Heart right ventricle (tissue), 16 donors: ENCODE measurements at regions not wholly inside any gene's neighbourhood (a gene's known extent, or its start where the extent isn't known, plus 50 kb on each side); places are given as distances from the start of the nearest gene placed in this dataset.
"Not testable (repeated sequence)": the region's sequence is repeated elsewhere in the genome, so short reads cannot be mapped to it uniquely, and the experiment has no call there.

Experiments
- ATAC-seq, 8 donors: fragments of 200-7000 bp; cut with Tn5 transposase; one replicate each; pipeline ENCODE4 v1.9.1; 2020; ENCODE audit warnings: mild to moderate bottlenecking in 8 of 8, moderate library complexity in 8 of 8, moderate number of reproducible peaks in 1 of 8
- DNase-seq, 2 donors: peaks; one replicate each; pipeline ENCODE4 v3.0.0-alpha.2; 2020
- H3K27ac ChIP-seq, 10 donors: fragments of 200-600 bp; sonication (generic) in 2 of 10; one replicate each; pipeline versions ENCODE4 v1.5.0 to v1.8.0; 2020 to 2022; ENCODE audit warnings: mild to moderate bottlenecking in 3 of 10
- H3K27me3 ChIP-seq, 7 donors: fragments of 200-600 bp; one replicate each; pipeline ENCODE4 v1.8.0; 2021 to 2022; ENCODE audit warnings: mild to moderate bottlenecking in 2 of 7
- H3K36me3 ChIP-seq, 9 donors: fragments of 200-600 bp; sonication (generic) in 1 of 9; one replicate each; pipeline versions ENCODE4 v1.5.0 to v1.8.0; 2020 to 2022; ENCODE audit warnings: mild to moderate bottlenecking in 2 of 9
- H3K4me1 ChIP-seq, 9 donors: fragments of 200-600 bp; sonication (generic) in 1 of 9; one replicate each; pipeline versions ENCODE4 v1.5.0 to v1.8.0; 2020 to 2022; ENCODE audit warnings: mild to moderate bottlenecking in 4 of 9
- H3K4me3 ChIP-seq, 10 donors: fragments of 200-600 bp; sonication (generic) in 2 of 10; one replicate each; pipeline versions ENCODE4 v1.5.0 to v1.8.0; 2020 to 2022; ENCODE audit warnings: mild to moderate bottlenecking in 7 of 10, moderate library complexity in 2 of 10
- H3K9me3 ChIP-seq, 11 donors: fragments of 200-600 bp in 10 of 11; sonication (generic) in 2 of 11; one replicate each; pipeline versions ENCODE4 v1.5.0 to v1.8.0; 2013 to 2022; ENCODE audit warnings: mild to moderate bottlenecking in 2 of 11, control low read depth in 1 of 11, moderate library complexity in 1 of 11
- WGBS, 2 donors: extraction: QIAGEN DNeasy Blood & Tissue Kit; methylation state at CpG; one replicate each; pipeline ENCODE4 v1.1.7; 2013; ENCODE audit warnings: inconsistent platforms in 1 of 2; 5-methylcytosine and 5-hydroxymethylcytosine counted together
- intact Hi-C, 10 donors: fragments of 100-400 bp; cut with DNase I; formaldehyde crosslinking; loops; one replicate each; pipeline versions ENCODE4 v1.11.1 to v1.14.2; 2022
- donor health status: Arrhythmogenic right ventricular cardiomyopathy.
- donor health status: ischemic (EF 13 %, LVEDD 7.1; RV severe dilation, severe dysfunction).
- donor health status: healthy with polysubstance abuse.
- donor health status: DM: no; HTN: yes; CAD: no.
- donor health status: DM: no; HTN: no; CAD: no.
- donor health status: ischemic (EF 25% LVEDD 6.9; RV normal size, moderate dysfunction).
- donor health status: ischemic (EF 25% LVEDD 5.7; RV mildly dilated, moderate dysfunction).
- donor health status: healthy.
- donor health status: DM: yes; HTN: yes; CAD: no.
- donor health status: Ischemic cardiomyopathy.
- donor health status: ischemic (EF 35%, LVEDD 5.7; RV mildly dilated, moderate dysfunction).
- donor health status: nonischemic (EF 11% LVEDD 7.7; RV severe dilation, severe dysfunction).
- donor health status: DM: yes; HTN: yes; CAD: no.
- donor health status: PGD.
- donor health status: ischemic (EF 29% LVEDD 5.4; RV normal size, mild dysfunction).
- donor health status: nonischemic (EF 23%, LVEDD 6.1; RV moderate dilation, normal function).

DNA sequence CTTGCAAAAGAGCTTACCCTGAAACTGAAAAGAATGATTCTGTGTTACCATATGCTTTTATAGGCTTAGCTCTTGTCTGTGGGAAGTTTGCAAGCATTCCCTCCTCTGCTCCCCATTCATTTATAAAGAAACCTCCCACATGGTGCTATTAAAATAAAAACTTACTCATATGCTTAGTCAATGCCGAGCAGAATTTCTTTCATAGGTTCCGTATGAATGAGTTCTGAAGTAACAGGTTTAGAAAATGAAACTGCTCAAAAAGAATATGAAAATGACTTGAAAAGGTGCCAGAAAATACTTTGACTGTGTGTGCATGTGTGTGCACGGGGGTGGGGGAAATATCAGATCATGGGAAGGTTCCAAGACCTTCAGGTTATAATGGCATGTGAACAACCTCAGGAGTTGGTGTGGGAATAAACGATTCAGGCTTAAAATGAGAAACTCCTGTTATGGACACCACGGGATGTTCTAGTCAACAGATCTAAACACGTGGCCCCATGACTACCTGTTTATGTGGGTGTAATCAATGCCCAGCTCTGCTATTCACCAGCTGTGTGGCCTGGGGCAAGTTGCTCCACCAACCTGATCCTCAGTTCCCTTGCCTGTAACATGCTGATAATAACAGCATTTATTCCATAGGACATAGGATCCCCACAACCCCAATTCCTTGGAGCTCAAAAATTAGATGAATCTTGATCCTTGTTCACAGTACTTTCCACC is 293.7 kb upstream of the PLGLB1 start:
- 74 to 85% methylated on average over 4 of the region's 6 CpGs for WGBS, 2 donors
- not testable (repeated sequence) for H3K36me3 ChIP-seq, ATAC-seq

DNA sequence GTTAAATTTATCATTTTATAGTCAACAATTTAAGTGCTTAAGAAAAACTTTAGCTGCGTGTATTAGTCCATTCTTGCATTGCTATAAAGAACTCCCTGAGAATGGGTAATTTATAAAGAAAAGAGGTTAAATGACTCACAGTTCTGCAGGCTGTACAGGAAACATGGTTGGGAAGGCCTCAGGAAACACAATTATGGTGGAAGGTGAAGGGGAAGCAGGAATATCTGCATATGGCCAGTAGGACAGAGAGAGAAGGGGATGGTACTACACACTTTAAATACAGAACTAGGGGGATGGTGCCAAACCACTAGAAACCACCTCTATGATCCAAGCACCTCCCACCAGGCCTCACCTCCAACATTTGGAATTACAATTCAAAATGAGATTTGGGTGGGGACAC is 295.5 kb upstream of the PLGLB1 start:
- ATAC-seq, intact Hi-C loops: not testable (repeated sequence)
- WGBS, 2 donors: no CpG with 5 or more reads among the region's 1 CpG

More for the DNA sequence above, 293.7 kb upstream of the PLGLB1 start:
- H3K27me3 ChIP-seq, DNase-seq, H3K4me1 ChIP-seq, H3K9me3 ChIP-seq, H3K27ac ChIP-seq, intact Hi-C loops, H3K4me3 ChIP-seq: not testable (repeated sequence)

DNA sequence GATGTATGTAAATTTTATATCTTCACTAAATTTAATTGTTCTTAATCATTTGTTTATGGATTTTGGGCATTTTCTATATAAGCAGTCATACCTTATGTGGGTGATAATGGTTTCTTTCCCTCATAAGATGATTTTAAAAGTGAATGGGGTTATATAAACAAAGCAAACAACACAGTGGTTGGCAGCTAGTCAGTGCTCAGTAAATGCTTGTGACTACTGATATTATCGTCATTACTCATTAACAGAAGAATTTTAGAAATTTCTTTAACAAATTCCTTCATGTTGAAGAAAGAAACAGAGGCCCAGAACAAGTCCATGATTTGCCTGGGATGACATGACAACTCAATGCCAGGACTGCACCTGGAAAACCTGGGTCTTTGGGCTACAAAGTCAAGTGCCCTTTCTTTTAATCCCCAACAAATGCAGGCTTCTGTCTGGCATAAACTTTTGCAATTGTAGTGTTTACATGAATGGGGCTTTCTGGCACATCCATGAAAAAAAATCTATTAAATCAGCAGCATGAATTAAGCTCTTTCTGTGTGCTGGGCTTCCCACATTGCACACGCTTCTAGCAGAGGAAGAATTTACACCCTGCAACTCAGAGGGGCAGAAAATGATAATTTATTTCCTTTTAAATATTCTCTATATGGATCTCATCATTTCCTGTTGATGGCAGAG is 297.3 kb upstream of the PLGLB1 start:
- H3K36me3 ChIP-seq, intact Hi-C loops, H3K9me3 ChIP-seq, H3K27me3 ChIP-seq, DNase-seq, H3K27ac ChIP-seq, H3K4me1 ChIP-seq, H3K4me3 ChIP-seq: not testable (repeated sequence)
- WGBS, 2 donors: 43 to 50% methylated on average over 1 of the region's 2 CpGs
- ATAC-seq: peak in 1 of 8 donors; percentile 39

More for the DNA sequence above, 295.5 kb upstream of the PLGLB1 start:
- H3K4me1 ChIP-seq, H3K36me3 ChIP-seq, H3K27ac ChIP-seq, H3K27me3 ChIP-seq, H3K9me3 ChIP-seq, DNase-seq, H3K4me3 ChIP-seq: not testable (repeated sequence)

DNA sequence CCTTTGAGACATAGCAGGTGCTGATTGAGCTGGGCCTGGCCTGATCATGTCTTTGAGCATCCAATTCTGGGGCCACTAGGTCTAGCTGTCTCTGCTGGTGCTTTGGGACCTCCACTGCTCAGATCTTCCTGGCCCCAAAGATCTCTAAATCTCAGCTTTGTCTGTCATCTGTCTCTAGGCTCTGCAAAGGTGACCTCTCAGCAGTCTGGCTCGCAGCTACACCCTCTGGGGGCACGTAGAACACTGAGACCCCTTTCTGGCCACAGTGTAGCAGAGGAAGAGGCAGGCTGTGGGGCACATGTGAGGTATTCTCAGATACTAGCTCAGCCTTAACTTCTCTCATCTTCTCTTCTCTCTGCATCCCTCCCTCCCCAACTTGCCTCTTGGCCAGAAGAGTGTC is 298.1 kb upstream of the PLGLB1 start:
- intact Hi-C loops, H3K36me3 ChIP-seq, H3K27me3 ChIP-seq, H3K4me1 ChIP-seq, DNase-seq, ATAC-seq, H3K27ac ChIP-seq, H3K9me3 ChIP-seq, H3K4me3 ChIP-seq: not testable (repeated sequence)
- 91 to 95% methylated on average over 2 of the region's 2 CpGs for WGBS, 2 donors

DNA sequence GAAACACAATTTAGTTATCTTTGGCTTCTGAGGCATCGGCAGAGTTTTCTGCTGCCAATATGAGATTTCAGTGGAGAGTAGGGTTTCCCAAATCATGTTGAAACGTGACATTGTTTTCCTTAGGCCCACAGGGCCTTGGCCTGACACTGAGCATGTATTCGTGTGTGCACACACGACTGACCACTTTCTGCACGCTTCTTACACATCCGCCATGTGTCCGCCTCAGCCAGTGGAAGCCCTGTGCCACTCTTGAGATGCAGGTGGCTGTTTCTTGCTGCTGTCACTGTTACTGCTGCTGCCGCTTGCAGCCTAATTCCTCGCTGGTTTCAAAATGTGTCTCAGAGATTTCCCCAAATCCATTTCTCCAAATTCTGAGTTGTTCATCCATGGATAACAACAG is 299.6 kb upstream of the PLGLB1 start:
- DNase-seq, ATAC-seq, H3K9me3 ChIP-seq, H3K4me3 ChIP-seq, intact Hi-C loops, H3K4me1 ChIP-seq, H3K36me3 ChIP-seq, H3K27ac ChIP-seq, H3K27me3 ChIP-seq: not testable (repeated sequence)
- WGBS, 2 donors: 92 to 94% methylated on average over 7 of the region's 9 CpGs

DNA sequence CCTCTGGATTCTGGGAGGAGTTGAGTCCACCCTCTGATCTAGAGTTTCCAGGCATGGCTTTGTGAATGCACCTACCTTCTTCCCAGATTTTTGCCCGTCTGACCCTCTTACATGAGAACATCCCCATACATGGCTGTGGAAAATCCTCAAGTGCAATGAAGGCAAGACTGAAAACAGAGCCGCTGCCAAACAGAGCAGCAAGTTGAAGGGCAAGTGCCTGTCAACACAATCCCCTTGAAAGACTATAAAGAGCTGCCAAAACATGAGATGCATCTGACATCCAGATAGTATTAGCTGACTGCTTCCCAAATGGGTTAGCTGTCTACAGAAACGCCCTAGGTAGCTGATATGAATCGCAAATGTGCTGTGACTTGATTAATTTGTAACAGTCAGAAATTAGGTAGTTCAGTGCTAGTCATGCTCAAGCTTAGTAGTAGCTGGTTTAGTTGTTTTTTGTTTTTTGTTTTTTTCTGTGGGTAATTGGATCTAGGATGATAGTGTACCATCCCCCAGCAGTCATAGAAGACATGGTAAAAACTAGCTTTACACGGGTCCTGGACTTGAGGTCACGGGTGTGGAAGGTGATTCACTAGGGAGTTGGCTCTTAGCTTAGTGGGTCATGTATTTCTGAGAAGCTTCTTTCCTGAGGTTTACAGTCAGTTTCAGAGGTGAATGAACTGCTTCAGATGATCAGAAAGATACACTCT is 302.8 kb upstream of the PLGLB1 start:
- H3K27ac ChIP-seq, H3K27me3 ChIP-seq, H3K4me1 ChIP-seq, H3K4me3 ChIP-seq, H3K9me3 ChIP-seq, intact Hi-C loops, H3K36me3 ChIP-seq, DNase-seq: not testable (repeated sequence)
- WGBS, 2 donors: 34 to 39% methylated on average over 4 of the region's 6 CpGs
- ATAC-seq: peak in 7 of 8 donors; percentile 33 to 81 (median 57)

DNA sequence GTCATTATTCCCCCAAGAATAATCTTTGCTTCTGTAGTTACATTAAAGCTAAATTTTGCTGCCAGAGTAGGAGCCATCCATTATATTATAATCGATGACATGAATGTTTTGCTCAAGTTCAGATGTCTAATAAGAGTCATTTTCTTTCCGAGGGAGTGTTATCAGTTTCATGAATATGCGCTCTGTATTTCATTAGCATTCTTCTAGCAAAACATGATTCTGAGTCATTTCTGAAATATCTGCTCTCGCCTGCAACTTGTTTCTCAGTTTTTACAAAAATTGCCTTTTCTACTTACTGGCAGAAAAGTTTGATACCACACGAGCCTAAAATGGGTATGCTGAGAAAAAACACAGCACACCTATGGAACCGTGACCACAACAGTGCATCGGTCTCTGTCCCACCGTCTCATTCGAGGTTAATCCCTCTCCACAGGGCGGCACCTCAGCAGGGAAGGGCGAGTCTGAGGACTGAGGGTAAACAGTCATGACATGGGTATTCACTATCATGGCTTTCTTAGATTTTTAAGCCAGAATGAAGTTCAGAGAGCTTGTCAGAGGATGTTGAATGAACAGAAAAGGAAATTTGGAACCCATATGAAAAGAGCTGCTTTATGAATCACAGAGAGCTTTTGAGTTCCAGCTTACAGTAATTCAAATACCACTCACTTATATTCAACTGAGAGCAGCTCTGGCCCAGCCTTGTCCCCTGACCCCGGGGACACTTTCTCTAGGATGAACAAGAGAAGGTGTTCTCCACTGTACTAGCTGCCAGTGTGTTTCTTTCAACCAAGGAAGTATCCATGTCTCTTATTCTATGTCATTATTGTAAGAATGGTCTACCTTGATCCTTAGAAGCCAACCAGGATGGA is 303.6 kb upstream of the PLGLB1 start:
- H3K9me3 ChIP-seq, H3K4me3 ChIP-seq, H3K27ac ChIP-seq, intact Hi-C loops, H3K27me3 ChIP-seq, H3K4me1 ChIP-seq, H3K36me3 ChIP-seq, DNase-seq: not testable (repeated sequence)
- ATAC-seq: peak in 1 of 8 donors; percentile 48
- WGBS, 2 donors: 73 to 81% methylated on average over 4 of the region's 12 CpGs

DNA sequence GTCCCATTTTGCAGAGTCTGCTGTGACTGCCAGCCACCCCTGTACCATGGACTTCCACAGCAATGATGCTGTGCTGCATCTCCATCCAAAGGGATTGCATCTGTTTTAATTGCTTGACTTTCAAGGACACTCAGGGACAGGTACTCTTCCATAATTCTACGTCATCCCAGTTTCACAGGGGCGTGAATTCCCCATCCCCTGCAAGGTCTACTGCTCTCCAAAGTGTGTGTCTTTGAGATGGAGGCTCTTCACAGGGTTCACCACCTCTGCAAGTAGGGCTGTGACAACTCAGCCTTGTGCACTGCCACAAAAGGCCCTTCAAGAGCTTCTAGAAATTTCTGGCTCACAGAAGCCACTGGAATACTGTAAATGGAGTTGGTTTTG is 304.3 kb upstream of the PLGLB1 start:
- H3K36me3 ChIP-seq, H3K9me3 ChIP-seq, DNase-seq, H3K27me3 ChIP-seq, intact Hi-C loops, H3K4me3 ChIP-seq, H3K27ac ChIP-seq, H3K4me1 ChIP-seq, ATAC-seq: not testable (repeated sequence)
- WGBS, 2 donors: 95 to 98% methylated on average over 2 of the region's 2 CpGs

DNA sequence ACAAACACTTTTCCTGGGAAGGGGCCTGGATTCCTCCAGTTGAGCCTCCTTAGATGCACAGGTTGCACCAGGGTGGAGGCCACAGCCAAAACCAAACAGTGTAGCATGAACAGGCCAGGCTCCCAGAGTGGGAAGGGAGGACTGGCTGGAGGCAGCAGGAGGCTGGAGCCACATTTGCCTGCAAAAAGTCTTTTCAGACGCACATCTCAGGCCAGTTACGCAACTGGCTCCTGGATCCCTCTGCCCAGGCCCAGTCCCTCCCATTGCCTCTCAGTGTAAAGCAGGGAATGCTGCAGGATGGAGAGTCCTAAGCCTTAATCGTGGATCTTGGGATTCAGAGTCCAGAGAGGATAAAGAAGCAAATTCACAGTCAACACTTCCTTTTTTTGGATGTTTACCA is 305.1 kb upstream of the PLGLB1 start:
- H3K4me3 ChIP-seq, H3K4me1 ChIP-seq, H3K36me3 ChIP-seq, H3K27me3 ChIP-seq, H3K9me3 ChIP-seq, H3K27ac ChIP-seq, intact Hi-C loops, DNase-seq, ATAC-seq: not testable (repeated sequence)
- 88 to 100% methylated on average over 2 of the region's 3 CpGs for WGBS, 2 donors

DNA sequence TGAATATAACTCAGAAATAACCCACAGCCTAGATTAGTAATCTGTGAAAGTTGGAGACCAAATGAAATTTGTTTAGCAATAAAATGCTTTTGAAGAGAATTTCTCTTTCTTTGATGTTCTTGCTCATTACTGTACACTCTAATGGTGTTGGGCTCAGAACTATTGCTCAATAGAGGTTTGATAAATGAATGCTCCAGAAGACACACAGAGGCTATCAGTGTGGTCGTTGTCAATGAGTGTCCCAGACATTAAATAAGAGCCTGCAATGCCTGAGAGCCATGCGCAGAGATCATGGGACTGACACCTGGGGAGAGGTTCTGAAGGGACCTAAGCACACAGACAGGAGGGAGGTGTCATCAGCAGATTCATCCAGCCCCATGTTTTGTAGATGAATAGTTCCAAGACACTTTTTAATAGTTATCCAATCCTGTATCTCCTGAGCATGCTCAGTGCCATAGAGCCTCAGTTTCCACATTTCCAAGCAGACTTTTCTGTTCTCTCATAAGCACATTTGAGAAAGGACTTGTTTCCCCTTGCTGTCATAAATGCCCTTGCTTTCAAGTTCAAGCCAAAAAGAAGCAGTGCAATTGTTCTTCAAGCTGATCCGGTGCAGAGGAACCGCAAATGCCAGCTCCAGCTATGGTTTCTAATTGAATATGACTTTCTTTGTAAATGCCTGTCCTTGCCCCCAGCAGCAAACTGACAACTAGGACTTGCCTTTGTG is 306.2 kb upstream of the PLGLB1 start:
- ATAC-seq, H3K4me3 ChIP-seq, intact Hi-C loops, H3K36me3 ChIP-seq, H3K4me1 ChIP-seq, DNase-seq, H3K9me3 ChIP-seq, H3K27me3 ChIP-seq, H3K27ac ChIP-seq: not testable (repeated sequence)
- 91 to 92% methylated on average over 3 to 4 of the region's 4 CpGs for WGBS, 2 donors
